CD14-positive monocyte (primary cell): ENCODE measurements at regions not wholly inside any gene's neighbourhood (a gene's known extent, or its start where the extent isn't known, plus 50 kb on each side); places are given as distances from the start of the nearest gene placed in this dataset.

Experiments
- DNase-seq, 3 donors: peaks; one replicate each; pipeline ENCODE4 v3.0.0-alpha.2; 2011 to 2022
- H2AFZ ChIP-seq: 2 replicates; pipeline ENCODE4 v1.6.0; 2012; ENCODE audit warnings: mild to moderate bottlenecking, low read depth, low read length, inconsistent platforms; ENCODE audit not compliant: insufficient read depth, poor library complexity, severe bottlenecking
- H3K27ac ChIP-seq, 2 donors: 1 replicate in 1 of 2; 2 replicates in 1 of 2; pipeline ENCODE4 v1.5.1; 2012 to 2013; ENCODE audit warnings: low read length in 2 of 2, control low read depth in 1 of 2, inconsistent platforms in 1 of 2, low read depth in 1 of 2, mild to moderate bottlenecking in 1 of 2
- H3K27me3 ChIP-seq, 2 donors: one replicate each; pipeline versions ENCODE4 v1.6.0 to v1.6.1; 2011 to 2013; ENCODE audit warnings: low read length in 2 of 2; ENCODE audit not compliant: control insufficient read depth in 2 of 2, insufficient read depth in 2 of 2
- H3K36me3 ChIP-seq, 2 donors: replicated peaks in 1 of 2; 1 replicate in 1 of 2; 2 replicates in 1 of 2; pipeline versions ENCODE4 v1.5.1 to v1.6.1; 2012 to 2013; ENCODE audit warnings: low read length in 2 of 2, control low read depth in 1 of 2, inconsistent platforms in 1 of 2, mild to moderate bottlenecking in 1 of 2; ENCODE audit not compliant: insufficient read depth in 2 of 2, control insufficient read depth in 1 of 2
- H3K4me1 ChIP-seq, 2 donors: 1 replicate in 1 of 2; 2 replicates in 1 of 2; pipeline versions ENCODE4 v1.5.1 to v1.6.1; 2012 to 2013; ENCODE audit warnings: low read length in 2 of 2, control low read depth in 1 of 2, inconsistent platforms in 1 of 2, mild to moderate bottlenecking in 1 of 2, moderate library complexity in 1 of 2; ENCODE audit not compliant: insufficient read depth in 2 of 2, control insufficient read depth in 1 of 2
- H3K4me2 ChIP-seq: replicated peaks from 2 replicates; pipeline ENCODE3; 2012; ENCODE audit warnings: low read length, moderate library complexity, mild to moderate bottlenecking; ENCODE audit not compliant: poor library complexity, severe bottlenecking; ENCODE audit errors: extremely low read depth
- H3K4me3 ChIP-seq, 3 experiments: fragments of 200-600 bp in 1 of 3; sonication (generic) in 1 of 3; replicated peaks in 1 of 3; 1 replicate in 2 of 3; 2 replicates in 1 of 3; pipeline ENCODE4 v1.5.1; 2011 to 2013; ENCODE audit warnings: low read length in 3 of 3, mild to moderate bottlenecking in 3 of 3, control low read depth in 2 of 3, low read depth in 2 of 3, inconsistent platforms in 1 of 3, moderate library complexity in 1 of 3
- H3K79me2 ChIP-seq: 2 replicates; pipeline ENCODE4 v1.6.0; 2012; ENCODE audit warnings: mild to moderate bottlenecking, control low read depth, inconsistent platforms, low read length, moderate library complexity; ENCODE audit not compliant: insufficient read depth
- H3K9ac ChIP-seq: 2 replicates; pipeline ENCODE4 v1.6.0; 2017; ENCODE audit warnings: low read length, mild to moderate bottlenecking; ENCODE audit not compliant: insufficient read depth, poor library complexity, severe bottlenecking
- H3K9me3 ChIP-seq, 2 donors: replicated peaks in 1 of 2; 1 replicate in 1 of 2; 2 replicates in 1 of 2; pipeline versions ENCODE4 v1.5.1 to v1.6.1; 2012 to 2013; ENCODE audit warnings: low read length in 2 of 2, control low read depth in 1 of 2; ENCODE audit not compliant: control insufficient read depth in 1 of 2, insufficient read depth in 1 of 2
- H4K20me1 ChIP-seq: 2 replicates; pipeline ENCODE4 v1.6.0; 2012; ENCODE audit warnings: mild to moderate bottlenecking, low read length, control low read depth, moderate library complexity; ENCODE audit not compliant: insufficient read depth
- H3K27ac Mint-ChIP-seq, 7 donors: one replicate each; pipeline ENCODE4 v1.8.0; 2020; ENCODE audit warnings: mild to moderate bottlenecking in 7 of 7, mixed read lengths in 7 of 7, moderate library complexity in 6 of 7, inconsistent platforms in 2 of 7
- H3K27me3 Mint-ChIP-seq, 3 donors: one replicate each; pipeline ENCODE4 v1.8.0; 2021 to 2022; ENCODE audit warnings: low read depth in 3 of 3, mild to moderate bottlenecking in 3 of 3, mixed read lengths in 3 of 3, moderate library complexity in 3 of 3, inconsistent platforms in 1 of 3
- H3K36me3 Mint-ChIP-seq, 2 donors: one replicate each; pipeline ENCODE4 v1.8.0; 2020; ENCODE audit warnings: mixed read lengths in 2 of 2, inconsistent platforms in 1 of 2, mild to moderate bottlenecking in 1 of 2
- H3K4me1 Mint-ChIP-seq: one replicate; pipeline ENCODE4 v1.8.0; 2020; ENCODE audit warnings: mild to moderate bottlenecking, mixed read lengths
- H3K4me3 Mint-ChIP-seq, 2 donors: one replicate each; pipeline ENCODE4 v1.8.0; 2020; ENCODE audit warnings: mild to moderate bottlenecking in 2 of 2, mixed read lengths in 2 of 2, moderate library complexity in 1 of 2
- H3K9me3 Mint-ChIP-seq, 7 donors: one replicate each; pipeline ENCODE4 v1.8.0; 2020 to 2022; ENCODE audit warnings: mixed read lengths in 7 of 7, mild to moderate bottlenecking in 6 of 7, moderate library complexity in 6 of 7, inconsistent platforms in 2 of 7
- WGBS: methylation state at CpG from one replicate; pipeline ENCODE4 v1.1.5; 2013; ENCODE audit warnings: missing lambda C conversion rate; ENCODE audit not compliant: insufficient coverage; 5-methylcytosine and 5-hydroxymethylcytosine counted together
- intact Hi-C, 2 donors: fragments of 100-400 bp; cut with micrococcal nuclease; formaldehyde crosslinking; loops; one replicate each; pipeline versions ENCODE4 v1.15.0 to v1.15.1; 2023
- TF ChIP-seq, protein P1 (sequence below): fragments of 200-600 bp; IDR thresholded peaks from one replicate; pipeline ENCODE4 v1.8.0; 2022; ENCODE audit warnings: antibody characterized with exemption, mild to moderate bottlenecking

DNA sequence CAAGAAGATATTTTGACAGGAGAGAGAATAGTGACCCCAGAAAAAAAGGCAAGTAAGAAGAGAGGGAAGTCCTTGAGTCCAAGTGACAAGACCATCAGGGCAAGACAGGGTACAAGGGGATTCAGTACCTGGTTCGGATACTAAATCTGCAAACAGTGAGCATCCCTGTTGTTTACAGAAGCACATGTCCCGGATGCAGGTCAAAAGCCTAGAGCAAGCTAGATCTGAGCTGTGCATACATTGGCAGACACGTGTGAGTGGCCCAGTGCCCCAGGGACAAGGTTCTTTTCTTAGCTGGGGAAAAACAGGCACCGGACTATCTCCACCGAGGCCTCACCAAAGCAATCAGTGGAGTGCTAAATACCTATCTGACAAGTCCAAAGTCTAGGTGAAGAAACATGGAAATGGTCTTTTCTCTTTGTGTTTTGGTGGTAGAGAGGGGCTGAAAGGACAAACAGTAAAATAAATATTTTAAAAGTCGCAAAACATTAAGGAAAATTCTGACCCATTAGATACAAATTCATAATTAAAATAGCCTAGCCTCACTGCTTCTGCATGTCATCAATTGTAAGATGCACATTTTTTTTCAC lies 165.2 kb downstream of the SUCLG1 start:
- 90% methylated on average over 5 of the region's 6 CpGs for WGBS
- no peak overlapping the region for H2AFZ ChIP-seq
- no peak overlapping the region for H3K4me3 ChIP-seq
- no peaks in the 10 kb centered on the region for H3K36me3 ChIP-seq
- H3K4me1 ChIP-seq = no peaks in the 10 kb centered on the region
- no peak overlapping the region for H3K4me2 ChIP-seq
- no peaks in the 10 kb centered on the region for H3K79me2 ChIP-seq
- Mint-ChIP-seq H3K27ac (no peak overlapping the region), H3K4me1 (peaks cover 5% of the 10 kb centered on the region), H3K9me3 (peaks cover 2 to 11% (median 4%) of the 10 kb centered on the region in 7 donors), H3K4me3 (no peak overlapping the region), H3K36me3 (no peaks in the 10 kb centered on the region), H3K27me3 (no peaks in the 10 kb centered on the region)
- H3K27ac ChIP-seq = no peak overlapping the region
- H3K27me3 ChIP-seq = no peaks in the 10 kb centered on the region
- no peaks in the 10 kb centered on the region for H4K20me1 ChIP-seq
- H3K9ac ChIP-seq = no peak overlapping the region
- TF ChIP-seq, protein P1, sequence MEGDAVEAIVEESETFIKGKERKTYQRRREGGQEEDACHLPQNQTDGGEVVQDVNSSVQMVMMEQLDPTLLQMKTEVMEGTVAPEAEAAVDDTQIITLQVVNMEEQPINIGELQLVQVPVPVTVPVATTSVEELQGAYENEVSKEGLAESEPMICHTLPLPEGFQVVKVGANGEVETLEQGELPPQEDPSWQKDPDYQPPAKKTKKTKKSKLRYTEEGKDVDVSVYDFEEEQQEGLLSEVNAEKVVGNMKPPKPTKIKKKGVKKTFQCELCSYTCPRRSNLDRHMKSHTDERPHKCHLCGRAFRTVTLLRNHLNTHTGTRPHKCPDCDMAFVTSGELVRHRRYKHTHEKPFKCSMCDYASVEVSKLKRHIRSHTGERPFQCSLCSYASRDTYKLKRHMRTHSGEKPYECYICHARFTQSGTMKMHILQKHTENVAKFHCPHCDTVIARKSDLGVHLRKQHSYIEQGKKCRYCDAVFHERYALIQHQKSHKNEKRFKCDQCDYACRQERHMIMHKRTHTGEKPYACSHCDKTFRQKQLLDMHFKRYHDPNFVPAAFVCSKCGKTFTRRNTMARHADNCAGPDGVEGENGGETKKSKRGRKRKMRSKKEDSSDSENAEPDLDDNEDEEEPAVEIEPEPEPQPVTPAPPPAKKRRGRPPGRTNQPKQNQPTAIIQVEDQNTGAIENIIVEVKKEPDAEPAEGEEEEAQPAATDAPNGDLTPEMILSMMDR = no peak
- intact Hi-C loops = no loop called here
- no peak for DNase-seq
- peaks cover 0 to 8% of the 10 kb centered on the region in 2 donors for H3K9me3 ChIP-seq

DNA sequence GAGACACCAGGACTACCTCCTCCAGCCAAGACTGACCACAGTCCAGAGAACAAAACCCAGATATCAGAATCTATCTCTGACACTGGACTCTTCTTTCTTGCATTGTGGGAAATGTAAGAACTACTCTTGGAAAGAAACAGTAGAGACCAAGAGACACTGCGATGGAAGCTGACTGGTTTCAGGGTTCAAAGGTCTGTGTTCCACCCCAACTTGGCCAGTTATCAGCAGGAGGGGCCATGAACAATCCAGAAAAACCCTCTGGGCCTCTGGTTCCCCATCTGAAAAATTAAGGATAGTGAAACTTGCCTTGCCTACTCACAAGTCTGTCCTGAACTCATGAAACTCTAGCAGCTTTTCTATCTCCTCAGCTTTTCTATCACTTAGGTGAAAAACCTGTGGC lies 166.5 kb downstream of the SUCLG1 start:
- Histone ChIP-seq H3K4me1 (no peaks in the 10 kb centered on the region), H3K9me3 (peaks cover 0 to 8% of the 10 kb centered on the region in 2 donors), H3K27me3 (no peaks in the 10 kb centered on the region), H3K4me2 (no peak overlapping the region), H3K27ac (no peak overlapping the region), H3K9ac (no peak overlapping the region), H3K79me2 (no peaks in the 10 kb centered on the region), H4K20me1 (no peaks in the 10 kb centered on the region), H3K36me3 (no peaks in the 10 kb centered on the region), H3K4me3 (no peak overlapping the region), H2AFZ (no peak overlapping the region)
- H3K4me3 Mint-ChIP-seq = no peak overlapping the region
- peaks cover 0 to 1% (median 0%) of the 10 kb centered on the region in 3 donors for H3K27me3 Mint-ChIP-seq
- no peak overlapping the region for H3K27ac Mint-ChIP-seq
- peaks cover 2 to 11% (median 4%) of the 10 kb centered on the region in 7 donors for H3K9me3 Mint-ChIP-seq
- WGBS = 100% methylated on average over 1 of the region's 1 CpG
- no peak for DNase-seq
- intact Hi-C loops = no loop called here
- TF ChIP-seq, protein P1 = no peak
- no peaks in the 10 kb centered on the region for H3K36me3 Mint-ChIP-seq
- peaks cover under 1% of the 10 kb centered on the region for H3K4me1 Mint-ChIP-seq
